Epithelial cell of proximal tubule (primary cell): ENCODE measurements at regions not wholly inside any gene's neighbourhood (a gene's known extent, or its start where the extent isn't known, plus 50 kb on each side); places are given as distances from the start of the nearest gene placed in this dataset.

Source experiments
- DNase-seq: peaks from one replicate; pipeline ENCODE4 v3.0.0-alpha.2; 2011; ENCODE audit warnings: low read depth
- H3K4me3 ChIP-seq: 2 replicates; pipeline ENCODE4 v1.5.1; 2011; ENCODE audit warnings: low read depth, mild to moderate bottlenecking, low read length
- TF ChIP-seq, protein P1 (sequence below): conservative IDR thresholded peaks from 2 replicates; pipeline ENCODE4 v1.5.1; 2012; ENCODE audit warnings: low read depth, mild to moderate bottlenecking, low read length

DNA sequence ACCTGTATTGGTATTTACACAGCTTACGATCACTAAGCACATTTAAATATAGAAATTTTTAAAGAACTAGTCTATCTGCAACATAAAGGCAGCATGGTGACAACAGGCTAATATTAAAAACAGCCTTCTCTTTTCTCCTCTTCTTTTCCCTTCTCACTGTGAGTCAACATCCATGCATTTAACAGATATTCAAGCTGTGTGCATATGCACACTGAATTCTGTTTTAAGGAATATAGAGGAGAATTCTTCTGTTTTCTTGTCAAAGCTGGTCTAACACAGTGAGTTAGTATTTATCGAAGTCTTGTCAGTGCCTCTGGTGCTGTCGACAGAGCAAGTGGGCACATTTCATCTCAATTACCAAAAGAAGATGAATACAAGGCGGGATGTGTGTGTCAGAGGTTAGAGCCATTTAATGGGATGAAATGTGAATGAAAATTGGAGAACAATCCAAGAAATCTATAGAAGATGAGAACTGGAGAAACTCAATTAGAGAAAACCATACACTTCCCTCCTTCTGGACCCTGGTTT lies 282.3 kb downstream of the FAT3 start:
- no peak for DNase-seq
- no peak overlapping the region for H3K4me3 ChIP-seq
- TF ChIP-seq, protein P1, sequence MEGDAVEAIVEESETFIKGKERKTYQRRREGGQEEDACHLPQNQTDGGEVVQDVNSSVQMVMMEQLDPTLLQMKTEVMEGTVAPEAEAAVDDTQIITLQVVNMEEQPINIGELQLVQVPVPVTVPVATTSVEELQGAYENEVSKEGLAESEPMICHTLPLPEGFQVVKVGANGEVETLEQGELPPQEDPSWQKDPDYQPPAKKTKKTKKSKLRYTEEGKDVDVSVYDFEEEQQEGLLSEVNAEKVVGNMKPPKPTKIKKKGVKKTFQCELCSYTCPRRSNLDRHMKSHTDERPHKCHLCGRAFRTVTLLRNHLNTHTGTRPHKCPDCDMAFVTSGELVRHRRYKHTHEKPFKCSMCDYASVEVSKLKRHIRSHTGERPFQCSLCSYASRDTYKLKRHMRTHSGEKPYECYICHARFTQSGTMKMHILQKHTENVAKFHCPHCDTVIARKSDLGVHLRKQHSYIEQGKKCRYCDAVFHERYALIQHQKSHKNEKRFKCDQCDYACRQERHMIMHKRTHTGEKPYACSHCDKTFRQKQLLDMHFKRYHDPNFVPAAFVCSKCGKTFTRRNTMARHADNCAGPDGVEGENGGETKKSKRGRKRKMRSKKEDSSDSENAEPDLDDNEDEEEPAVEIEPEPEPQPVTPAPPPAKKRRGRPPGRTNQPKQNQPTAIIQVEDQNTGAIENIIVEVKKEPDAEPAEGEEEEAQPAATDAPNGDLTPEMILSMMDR = no peak

DNA sequence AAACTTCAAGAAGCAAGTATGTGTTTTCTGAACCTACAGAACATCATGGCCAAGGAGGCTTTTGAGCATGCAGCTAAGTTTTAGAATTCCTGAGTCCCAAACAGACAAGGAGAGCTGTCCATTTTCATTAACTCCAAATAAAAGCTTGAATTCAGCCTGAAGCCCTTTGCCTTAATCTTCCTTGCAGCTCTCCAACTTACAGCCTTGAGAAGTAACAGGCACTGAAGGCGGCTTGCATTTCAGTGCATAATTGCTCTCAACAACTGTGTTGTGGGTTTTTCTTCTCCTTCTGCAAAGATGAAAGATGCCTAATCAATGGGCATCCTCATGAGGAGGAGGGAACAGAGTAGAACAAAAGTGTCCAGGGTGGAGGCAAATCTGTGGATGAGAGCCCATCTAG lies 286.0 kb downstream of the FAT3 start:
- DNase-seq = no peak
- TF ChIP-seq, protein P1 = no peak
- H3K4me3 ChIP-seq = no peak overlapping the region

DNA sequence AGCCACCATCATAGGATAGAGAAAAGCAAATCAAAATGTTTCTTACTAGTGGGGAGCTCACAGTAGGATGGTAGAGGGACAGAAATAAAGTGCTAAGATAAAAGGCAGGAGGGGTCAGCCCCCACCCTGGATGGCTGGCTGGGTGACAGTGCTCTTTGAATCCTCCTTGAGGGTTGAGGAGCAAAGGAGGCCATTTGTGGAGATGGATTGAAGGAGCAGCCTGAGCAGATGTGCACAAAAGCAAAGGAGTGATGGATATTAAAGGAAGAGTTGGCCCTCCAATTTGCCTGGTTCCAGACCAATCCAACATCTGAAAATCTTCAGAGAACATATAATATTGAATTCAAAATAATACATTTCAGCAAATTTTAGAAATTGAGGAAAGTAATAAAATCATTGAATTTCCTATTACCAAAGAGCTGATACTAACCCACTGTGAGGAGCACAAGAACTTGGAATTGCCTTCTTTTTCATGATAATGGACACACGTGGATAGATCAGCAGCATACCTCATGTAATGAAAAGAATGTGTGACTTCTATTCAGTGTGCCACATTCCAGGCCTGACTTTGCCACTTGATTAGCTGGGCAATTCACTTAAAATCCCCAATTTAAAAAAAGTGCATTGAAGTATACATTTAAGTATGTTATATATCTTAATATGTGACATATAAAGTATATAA lies 287.0 kb downstream of the FAT3 start:
- no peak for DNase-seq
- no peak overlapping the region for H3K4me3 ChIP-seq
- TF ChIP-seq, protein P1 = no peak

DNA sequence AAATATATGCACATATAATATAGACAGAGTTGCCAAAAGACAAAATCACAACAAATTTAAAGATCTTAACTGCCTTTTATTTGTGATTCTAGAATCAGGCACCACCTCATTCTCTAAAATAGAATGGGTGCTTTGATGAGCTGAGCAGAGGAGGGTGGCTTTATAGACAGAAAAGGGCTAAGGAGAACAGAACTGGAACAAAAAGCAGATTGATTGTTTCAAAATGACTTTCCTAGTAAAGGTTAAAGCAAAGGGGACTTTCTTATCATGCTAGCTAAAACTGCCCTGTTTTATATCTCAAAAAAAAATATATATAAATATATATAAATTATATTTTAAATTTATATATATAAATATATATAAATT lies 287.6 kb downstream of the FAT3 start:
- no peak overlapping the region for H3K4me3 ChIP-seq
- no peak for DNase-seq
- TF ChIP-seq, protein P1 = no peak

DNA sequence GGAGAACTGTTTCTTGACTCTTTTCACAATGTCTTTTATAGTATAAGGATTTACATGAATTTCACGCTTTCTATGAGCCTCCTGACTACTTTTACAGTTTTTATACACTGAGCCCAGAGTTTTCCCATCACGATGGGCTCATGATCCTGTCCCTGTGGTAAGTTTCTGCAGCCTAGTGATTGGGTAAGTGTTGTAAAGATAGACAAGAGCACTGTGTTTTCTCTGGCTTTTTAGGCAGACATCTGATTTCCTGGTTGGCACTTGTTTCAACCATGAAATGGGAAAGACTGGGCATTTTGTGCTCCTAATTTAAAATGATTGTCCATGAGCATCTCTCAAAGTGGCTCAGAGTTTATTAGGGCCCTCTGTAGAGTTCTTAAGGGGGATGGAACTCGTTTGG lies 299.0 kb downstream of the FAT3 start:
- no peak overlapping the region for H3K4me3 ChIP-seq
- TF ChIP-seq, protein P1 = no peak
- DNase-seq = no peak

GRCh38 chr11:92524542-92524941 lies 299.9 kb downstream of the FAT3 start:
- TF ChIP-seq, protein P1 = no peak
- no peak overlapping the region for H3K4me3 ChIP-seq
- DNase-seq = no peak

- TF ChIP-seq, protein P1 = peak; percentile 19
- no peak for DNase-seq
- H3K4me3 ChIP-seq = no peak overlapping the region
Observed at GRCh38 chr11:92527467-92527866, 302.8 kb downstream of the FAT3 start.
